AG04449 (cell line): ENCODE measurements at regions not wholly inside any gene's neighbourhood (a gene's known extent, or its start where the extent isn't known, plus 50 kb on each side); places are given as distances from the start of the nearest gene placed in this dataset.

Experiments
- CTCF ChIA-PET: fragments of 350-600 bp; formaldehyde crosslinking; extraction: SDS; loops from one replicate; lab custom pipeline; 2021; ENCODE audit warnings: antibody characterized with exemption; lab: Yijun Ruan, JAX
- POLR2A ChIA-PET: fragments of 400-600, 350-600 bp; formaldehyde crosslinking; extraction: SDS; loops from one replicate; lab custom pipeline; 2020; ENCODE audit warnings: antibody characterized with exemption, inconsistent platforms; lab: Yijun Ruan, JAX
- DNase-seq: peaks from one replicate; pipeline ENCODE4 v3.0.0-alpha.2; 2010; ENCODE audit warnings: low read depth, low spot score
- H3K4me3 ChIP-seq: 2 replicates; pipeline ENCODE4 v1.5.1; 2011; ENCODE audit warnings: low read depth, mild to moderate bottlenecking, control low read depth, low read length
- TF ChIP-seq, protein P1 (sequence below): IDR thresholded peaks from one replicate; pipeline ENCODE4 v1.5.1; 2011; ENCODE audit warnings: mild to moderate bottlenecking, moderate library complexity, low read length, control low read depth, inconsistent platforms; ENCODE audit not compliant: insufficient read depth; ENCODE audit errors: missing control alignments

- ChIA-PET POLR2A (no interaction called here), CTCF (interaction anchor here (2.1 to 17.4 kb wide), 4 partner anchors 9 to 1476 kb away, joined by 6 to 251 read pairs (median 25); no protein-coding TSS in a partner anchor)
- TF ChIP-seq, protein P1, sequence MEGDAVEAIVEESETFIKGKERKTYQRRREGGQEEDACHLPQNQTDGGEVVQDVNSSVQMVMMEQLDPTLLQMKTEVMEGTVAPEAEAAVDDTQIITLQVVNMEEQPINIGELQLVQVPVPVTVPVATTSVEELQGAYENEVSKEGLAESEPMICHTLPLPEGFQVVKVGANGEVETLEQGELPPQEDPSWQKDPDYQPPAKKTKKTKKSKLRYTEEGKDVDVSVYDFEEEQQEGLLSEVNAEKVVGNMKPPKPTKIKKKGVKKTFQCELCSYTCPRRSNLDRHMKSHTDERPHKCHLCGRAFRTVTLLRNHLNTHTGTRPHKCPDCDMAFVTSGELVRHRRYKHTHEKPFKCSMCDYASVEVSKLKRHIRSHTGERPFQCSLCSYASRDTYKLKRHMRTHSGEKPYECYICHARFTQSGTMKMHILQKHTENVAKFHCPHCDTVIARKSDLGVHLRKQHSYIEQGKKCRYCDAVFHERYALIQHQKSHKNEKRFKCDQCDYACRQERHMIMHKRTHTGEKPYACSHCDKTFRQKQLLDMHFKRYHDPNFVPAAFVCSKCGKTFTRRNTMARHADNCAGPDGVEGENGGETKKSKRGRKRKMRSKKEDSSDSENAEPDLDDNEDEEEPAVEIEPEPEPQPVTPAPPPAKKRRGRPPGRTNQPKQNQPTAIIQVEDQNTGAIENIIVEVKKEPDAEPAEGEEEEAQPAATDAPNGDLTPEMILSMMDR: no peak
- DNase-seq: no peak
- no peak overlapping the region for H3K4me3 ChIP-seq
These were observed 313.1 kb upstream of the SYT4 start for GRCh38 chr18:43590182-43590903.

- no peak for DNase-seq
- ChIA-PET POLR2A (no interaction called here), CTCF (interaction anchor here (0.8 to 17.4 kb wide), 5 partner anchors 10 to 1478 kb away, joined by 4 to 251 read pairs (median 4); no protein-coding TSS in a partner anchor)
- H3K4me3 ChIP-seq: no peak overlapping the region
- TF ChIP-seq, protein P1: no peak
These were observed 315.0 kb upstream of the SYT4 start for GRCh38 chr18:43592269-43592668.

DNA sequence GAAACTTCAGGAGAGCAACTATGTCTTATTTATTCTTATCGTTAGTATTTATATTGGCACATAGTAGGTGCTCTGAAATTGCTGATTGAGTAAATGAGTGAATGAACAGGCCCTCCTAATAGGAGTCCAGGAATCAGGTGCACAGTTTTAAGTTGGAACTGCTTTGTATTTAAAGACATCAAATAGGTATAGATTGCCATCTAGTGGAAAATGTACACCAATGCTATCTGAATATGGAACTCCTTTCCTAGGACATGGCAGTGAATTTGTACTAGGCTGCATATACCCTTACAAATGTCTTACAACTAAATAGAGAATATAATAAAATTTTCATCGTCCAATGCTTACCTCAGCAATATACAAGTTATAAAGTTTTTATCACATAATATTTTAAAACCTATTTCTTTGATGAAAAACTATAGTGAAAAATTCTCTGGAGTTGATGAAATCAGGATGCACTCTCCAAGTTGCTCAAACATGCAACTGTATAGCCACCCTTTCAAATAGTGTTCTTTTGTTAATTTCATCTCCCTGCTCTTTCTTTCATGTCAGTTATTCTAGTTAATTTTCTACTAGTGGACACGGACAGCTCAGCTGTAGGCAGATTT is 318.9 kb upstream of the SYT4 start:
- CTCF ChIA-PET: interaction anchor here (0.7 to 17.4 kb wide), 6 partner anchors 8 to 1481 kb away, joined by 3 to 251 read pairs (median 6); no protein-coding TSS in a partner anchor
- POLR2A ChIA-PET: no interaction called here
- no peak for DNase-seq
- TF ChIP-seq, protein P1: peak; percentile 40
- no peak overlapping the region for H3K4me3 ChIP-seq

GRCh38 chr18:43601432-43601831 is 324.1 kb upstream of the SYT4 start:
- no peak overlapping the region for H3K4me3 ChIP-seq
- no peak for DNase-seq
- TF ChIP-seq, protein P1: no peak
- ChIA-PET POLR2A (no interaction called here), CTCF (no interaction called here)

- DNase-seq: no peak
- ChIA-PET CTCF (interaction anchor here (1.9 kb wide), 1 partner anchor 16 kb away, joined by 9 read pairs; no protein-coding TSS in a partner anchor), POLR2A (no interaction called here)
- H3K4me3 ChIP-seq: no peak overlapping the region
- TF ChIP-seq, protein P1: no peak
These were observed 327.9 kb upstream of the SYT4 start for GRCh38 chr18:43605224-43605623.

DNA sequence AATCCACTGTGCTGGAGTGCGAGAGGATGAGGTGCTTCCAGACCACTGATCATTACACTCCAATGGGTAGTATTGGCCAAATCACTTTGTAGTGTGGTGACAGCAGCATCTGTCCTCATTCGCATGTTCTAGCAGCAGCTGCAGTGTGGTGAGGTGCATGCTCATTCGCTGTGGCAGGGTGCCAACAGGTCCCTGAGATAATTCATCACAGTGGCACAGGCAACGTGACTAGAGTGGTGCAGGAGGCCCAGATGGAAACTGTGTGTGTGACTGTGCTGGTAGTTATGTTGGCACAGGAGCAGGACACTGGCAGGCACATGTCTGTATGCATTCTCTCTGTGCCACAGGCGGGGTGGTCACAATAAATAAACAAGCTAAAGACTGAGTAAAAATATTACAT is 329.5 kb upstream of the SYT4 start:
- CTCF ChIA-PET: interaction anchor here (1.1 kb wide), 1 partner anchor 10 kb away, joined by 4 read pairs; no protein-coding TSS in a partner anchor
- H3K4me3 ChIP-seq: no peak overlapping the region
- POLR2A ChIA-PET: no interaction called here

More for the DNA sequence above, 329.5 kb upstream of the SYT4 start:
- TF ChIP-seq, protein P1: no peak
- DNase-seq: no peak
